ENCODE measurements at regions not wholly inside any gene's neighbourhood (a gene's known extent, or its start where the extent isn't known, plus 50 kb on each side); places are given as distances from the start of the nearest gene placed in this dataset.

GRCh38 chr2:867296-867695 is 83.4 kb upstream of the SNTG2 start (continued):
- TF ChIP-seq POLR2AphosphoS5 (IDR thresholded peaks at IDR 0.05; ENCODE audit: low read depth) (no peak), EZH2phosphoT487 (IDR thresholded peaks at IDR 0.05; ENCODE audit: unreplicated experiment) (no peak), ZNF114 (CRISPR knock-in tag; IDR thresholded peaks at IDR 0.05) (no peak)

GRCh38 chr2:866887-867286 is 83.8 kb upstream of the SNTG2 start:
- Histone ChIP-seq H3K9me2 (ENCODE audit: insufficient read depth) (no peaks in the 10 kb centered on the region), H3K4me1 (ENCODE audit: insufficient read depth) (peaks cover 19% of the 10 kb centered on the region), H3K79me2 (replicated peaks; ENCODE audit: insufficient read depth) (no peaks in the 10 kb centered on the region), H3K4me3 (no peak overlapping the region), H4K20me1 (replicated peaks; ENCODE audit: insufficient read depth) (no peaks in the 10 kb centered on the region), H3K36me3 (ENCODE audit: insufficient read depth) (no peaks in the 10 kb centered on the region), H3F3A (replicated peaks; ENCODE audit: low read depth) (0 out of 2 replicates have a peak, but pooled peaks cover 3% of the 10 kb centered on the region), H3K4me2 (no peak overlapping the region), H2AFZ (peak overlapping the region; percentile 72; the same call in 1 of the 2 replicates), H3K27ac (ENCODE audit: low read depth) (no peak overlapping the region), H3K27me3 (ENCODE audit: insufficient read depth) (peaks cover 2% of the 10 kb centered on the region; the same call in 1 of the 2 replicates)
- DNase-seq (ENCODE audit: low spot score) (no peak), ATAC-seq (peak; percentile 13; the same call in 2 of the 3 replicates)
- Mint-ChIP-seq H3K9me3 (no peaks in the 10 kb centered on the region), H3K4me3 (no peak overlapping the region), H3K4me1 (peaks cover 37% of the 10 kb centered on the region), H3K36me3 (ENCODE audit: low read depth) (no peaks in the 10 kb centered on the region), H3K27me3 (ENCODE audit: insufficient read depth, low read depth, poor library complexity) (peaks cover 13% of the 10 kb centered on the region), H3K27ac (no peak overlapping the region)
- TF ChIP-seq EZH2 (IDR thresholded peaks at IDR 0.05; ENCODE audit: low read depth, unreplicated experiment), result no peak
- TF ChIP-seq POLR2AphosphoS5 (IDR thresholded peaks at IDR 0.05; ENCODE audit: low read depth), result no peak
- TF ChIP-seq EZH2phosphoT487 (IDR thresholded peaks at IDR 0.05; ENCODE audit: unreplicated experiment), result no peak
- TF ChIP-seq STAT1 (IDR thresholded peaks at IDR 0.05; ENCODE audit: unreplicated experiment), result no peak
- no peak for TF ChIP-seq ZNF462 (CRISPR knock-in tag; IDR thresholded peaks at IDR 0.05)
- no peak for TF ChIP-seq NANOG (IDR thresholded peaks at IDR 0.05; ENCODE audit: borderline replicate concordance)
- no peak for TF ChIP-seq CREB1 (CRISPR knock-in tag; IDR thresholded peaks at IDR 0.05; ENCODE audit: low read depth)
- TF ChIP-seq JUNB (IDR thresholded peaks at IDR 0.05; ENCODE audit: unreplicated experiment), result no peak
- no peak for TF ChIP-seq CTCF (conservative IDR thresholded peaks at IDR 0.05; ENCODE audit: low read depth in 2 of 2)
- TF ChIP-seq ETS1 (IDR thresholded peaks at IDR 0.05), result no peak
- no peak for TF ChIP-seq ZNF114 (CRISPR knock-in tag; IDR thresholded peaks at IDR 0.05)
- no peak for TF ChIP-seq REST (IDR thresholded peaks at IDR 0.05; ENCODE audit: unreplicated experiment)
- no peak for TF ChIP-seq ZNF331 (CRISPR knock-in tag; IDR thresholded peaks at IDR 0.05; ENCODE audit: low read depth)

Data from GM23338 (cell line).